Thymus (tissue), 11 donors: ENCODE measurements at regions not wholly inside any gene's neighbourhood (a gene's known extent, or its start where the extent isn't known, plus 50 kb on each side); places are given as distances from the start of the nearest gene placed in this dataset.

Experiments
- DNase-seq, 9 donors: peaks; one replicate each; pipeline ENCODE4 v3.0.0-alpha.2; 2013; ENCODE audit warnings: low spot score in 9 of 9, low read depth in 6 of 9, missing footprints in 1 of 9
- H3K27ac ChIP-seq, 2 donors: one replicate each; pipeline ENCODE4 v1.5.1; 2013; ENCODE audit warnings: control low read depth in 1 of 2, low read depth in 1 of 2, low read length in 1 of 2, mild to moderate bottlenecking in 1 of 2, moderate library complexity in 1 of 2
- H3K27me3 ChIP-seq, 2 donors: one replicate each; pipeline ENCODE4 v1.5.1; 2013; ENCODE audit warnings: low read length in 1 of 2; ENCODE audit not compliant: control insufficient read depth in 2 of 2, insufficient read depth in 1 of 2
- H3K36me3 ChIP-seq, 2 donors: one replicate each; pipeline ENCODE4 v1.5.1; 2013; ENCODE audit warnings: low read length in 1 of 2, mild to moderate bottlenecking in 1 of 2, moderate library complexity in 1 of 2; ENCODE audit not compliant: control insufficient read depth in 2 of 2, insufficient read depth in 2 of 2
- H3K4me1 ChIP-seq, 2 donors: one replicate each; pipeline ENCODE4 v1.5.1; 2013; ENCODE audit warnings: low read length in 2 of 2; ENCODE audit not compliant: control insufficient read depth in 2 of 2, insufficient read depth in 2 of 2
- H3K4me3 ChIP-seq, 2 donors: one replicate each; pipeline ENCODE4 v1.5.1; 2013; ENCODE audit warnings: low read length in 2 of 2, control low read depth in 1 of 2, mild to moderate bottlenecking in 1 of 2
- H3K9me3 ChIP-seq, 2 donors: one replicate each; pipeline ENCODE4 v1.5.1; 2013; ENCODE audit warnings: low read length in 1 of 2, mild to moderate bottlenecking in 1 of 2; ENCODE audit not compliant: control insufficient read depth in 2 of 2, insufficient read depth in 1 of 2
- WGBS: extraction: QIAGEN DNeasy Blood & Tissue Kit; methylation state at CpG from one replicate; pipeline ENCODE4 v1.1.7; 2013; 5-methylcytosine and 5-hydroxymethylcytosine counted together
- donor health status: healthy.

DNA sequence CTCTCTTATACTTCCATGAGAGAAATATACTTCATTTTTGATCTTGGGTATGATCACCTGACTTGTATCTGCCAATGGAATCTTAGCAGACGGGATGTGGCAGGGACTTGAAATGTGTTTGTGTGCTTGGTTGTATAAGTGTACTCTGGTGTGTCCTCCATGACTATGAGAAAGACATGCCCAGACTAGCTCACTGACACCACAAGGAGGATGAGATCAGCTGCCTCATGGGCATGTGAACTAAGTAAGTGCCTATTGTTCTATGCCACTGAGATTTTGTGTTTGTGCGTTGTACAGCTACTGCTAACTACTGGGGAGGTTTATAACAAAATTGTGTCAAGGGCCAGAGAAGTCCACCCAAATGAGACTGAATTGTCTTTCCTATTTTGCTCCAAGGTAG is 402.2 kb upstream of the SALL1 start:
- WGBS = over 99% methylated on average over 2 of the region's 2 CpGs
- no peaks in the 10 kb centered on the region for H3K27me3 ChIP-seq
- H3K27ac ChIP-seq = no peak overlapping the region
- no peaks in the 10 kb centered on the region for H3K9me3 ChIP-seq
- H3K4me1 ChIP-seq = no peaks in the 10 kb centered on the region
- DNase-seq = no peak
- H3K4me3 ChIP-seq = no peak overlapping the region
- no peaks in the 10 kb centered on the region for H3K36me3 ChIP-seq

DNA sequence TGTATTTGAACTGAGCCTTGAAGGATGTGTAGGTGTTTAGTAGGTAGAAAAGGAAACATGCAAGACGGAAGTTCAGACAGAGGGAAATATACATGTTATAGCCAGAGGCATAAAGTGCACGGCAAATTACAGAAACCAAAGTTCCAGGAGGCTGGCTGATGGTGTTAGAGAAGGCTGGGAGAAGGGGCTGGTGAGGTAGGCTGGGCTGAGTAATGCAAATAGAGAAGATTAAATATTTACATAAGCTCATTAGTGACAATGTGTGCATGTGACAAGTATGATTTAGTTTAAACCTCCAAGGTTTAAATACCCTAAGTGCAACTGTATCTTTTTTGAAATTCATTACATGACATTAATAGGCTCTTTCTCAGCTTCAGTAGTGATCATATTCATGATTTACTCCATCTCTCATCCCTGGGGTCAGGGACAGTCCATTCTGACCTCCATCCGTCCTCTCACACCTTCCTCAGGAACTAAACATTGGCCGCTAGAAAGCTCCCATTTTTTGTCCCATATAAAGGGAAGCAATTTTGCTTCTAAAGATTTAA is 399.8 kb upstream of the SALL1 start:
- Histone ChIP-seq H3K4me3 (no peak overlapping the region), H3K4me1 (no peaks in the 10 kb centered on the region), H3K27ac (no peak overlapping the region), H3K36me3 (no peaks in the 10 kb centered on the region), H3K27me3 (no peaks in the 10 kb centered on the region), H3K9me3 (no peaks in the 10 kb centered on the region)
- DNase-seq = no peak
- WGBS = 83% methylated on average over 4 of the region's 4 CpGs

DNA sequence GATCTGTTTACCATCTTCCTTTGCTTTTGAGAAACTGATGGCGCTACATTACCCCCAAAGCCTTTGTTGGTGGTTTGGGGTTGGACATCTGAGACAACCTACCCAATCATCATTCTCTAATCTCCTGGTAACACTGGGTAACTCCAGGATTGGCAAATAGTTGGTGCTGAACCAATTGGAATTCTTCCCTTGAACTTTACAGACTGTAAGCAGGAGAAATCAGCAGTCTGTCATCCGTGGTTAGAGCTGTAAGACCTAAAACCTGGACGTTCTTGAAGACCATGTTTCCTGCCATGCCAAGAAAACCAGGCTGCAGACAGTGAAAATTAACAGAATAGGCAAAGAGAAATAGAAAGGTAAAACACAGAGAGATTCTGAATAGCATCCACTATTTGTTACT is 398.8 kb upstream of the SALL1 start:
- WGBS = 56% methylated on average over 3 of the region's 3 CpGs
- H3K27me3 ChIP-seq = no peaks in the 10 kb centered on the region
- H3K9me3 ChIP-seq = no peaks in the 10 kb centered on the region
- no peaks in the 10 kb centered on the region for H3K36me3 ChIP-seq
- DNase-seq = no peak
- H3K27ac ChIP-seq = no peak overlapping the region
- no peak overlapping the region for H3K4me3 ChIP-seq
- H3K4me1 ChIP-seq = no peaks in the 10 kb centered on the region

DNA sequence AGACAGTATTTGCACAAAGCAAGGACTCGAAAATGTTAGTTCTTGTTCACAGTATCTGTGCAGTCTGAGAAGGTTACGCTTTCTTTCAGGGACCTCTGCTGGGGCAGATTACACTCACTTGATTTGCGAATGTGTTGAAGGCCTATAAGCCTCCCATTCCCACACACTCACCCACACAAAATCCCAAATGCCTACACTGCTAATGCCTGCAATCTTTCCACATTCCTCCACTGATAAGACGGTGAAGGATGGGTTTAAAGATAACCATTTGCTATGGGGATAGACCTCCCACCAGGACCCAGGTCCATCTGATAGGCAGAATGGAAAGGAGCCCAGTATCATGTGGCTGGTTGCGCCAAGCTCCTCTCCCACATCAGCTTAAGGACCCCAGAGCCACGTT is 394.9 kb upstream of the SALL1 start:
- 74% methylated on average over 6 of the region's 6 CpGs for WGBS

DNA sequence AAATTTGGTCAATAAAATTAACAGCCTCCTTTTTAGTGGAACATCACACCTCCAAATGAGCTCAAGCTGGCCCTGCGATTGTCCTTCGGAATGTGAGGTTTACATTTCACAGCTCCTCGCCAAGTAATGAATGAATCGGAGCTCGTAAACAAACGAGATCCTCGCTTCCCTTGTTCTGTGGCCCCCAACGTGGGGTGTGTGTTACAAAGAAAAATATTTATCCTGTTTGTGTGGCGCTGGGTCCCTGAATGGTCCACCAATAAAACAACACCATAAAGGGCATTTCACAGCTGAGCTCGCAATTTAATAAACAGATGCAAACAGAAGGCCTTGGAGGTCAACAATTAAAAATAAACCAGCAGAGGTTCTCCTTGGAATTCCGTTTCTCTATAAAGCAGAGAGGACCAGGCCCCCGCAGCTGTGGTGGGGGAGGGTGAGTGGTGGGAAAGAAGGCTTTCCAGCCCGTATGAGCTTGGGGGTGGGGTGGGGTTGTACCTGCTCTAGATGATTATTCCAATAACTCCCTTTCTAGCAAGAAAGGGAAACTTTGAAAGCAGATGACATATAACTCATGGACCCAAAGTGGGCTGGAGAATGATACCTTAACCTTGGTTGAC is 393.9 kb upstream of the SALL1 start:
- Histone ChIP-seq H3K27me3 (no peaks in the 10 kb centered on the region), H3K9me3 (no peaks in the 10 kb centered on the region), H3K4me1 (no peaks in the 10 kb centered on the region), H3K4me3 (no peak overlapping the region), H3K36me3 (no peaks in the 10 kb centered on the region), H3K27ac (no peak overlapping the region)
- WGBS = 26% methylated on average over 13 of the region's 13 CpGs
- no peak for DNase-seq

More for the DNA sequence above, 394.9 kb upstream of the SALL1 start:
- no peak for DNase-seq
- H3K27ac ChIP-seq = no peak overlapping the region
- H3K27me3 ChIP-seq = no peaks in the 10 kb centered on the region
- H3K4me1 ChIP-seq = no peaks in the 10 kb centered on the region
- no peaks in the 10 kb centered on the region for H3K36me3 ChIP-seq
- H3K9me3 ChIP-seq = no peaks in the 10 kb centered on the region
- no peak overlapping the region for H3K4me3 ChIP-seq

DNA sequence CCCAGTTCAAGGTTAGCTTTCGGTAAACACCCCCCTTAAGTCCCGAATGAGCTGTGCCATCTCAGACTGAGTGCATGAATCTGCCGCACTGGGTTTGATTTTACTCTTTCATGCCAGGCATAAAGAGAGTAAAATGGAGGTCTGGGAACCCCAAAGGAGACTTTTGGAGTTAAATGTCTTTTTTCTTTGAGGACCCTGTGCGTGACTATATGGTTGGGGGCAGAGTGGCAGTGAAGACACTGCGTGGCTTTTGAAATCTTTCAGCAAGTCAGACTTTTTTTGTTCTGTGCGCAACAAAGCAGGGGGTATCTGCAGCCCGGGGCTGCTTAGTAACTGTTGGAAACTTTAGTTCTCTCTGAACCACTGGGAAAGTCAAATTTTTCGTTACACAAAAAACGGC is 392.9 kb upstream of the SALL1 start:
- H3K4me3 ChIP-seq = no peak overlapping the region
- no peaks in the 10 kb centered on the region for H3K36me3 ChIP-seq
- no peaks in the 10 kb centered on the region for H3K9me3 ChIP-seq
- DNase-seq = no peak
- H3K4me1 ChIP-seq = no peaks in the 10 kb centered on the region
- 86% methylated on average over 9 of the region's 9 CpGs for WGBS
- H3K27ac ChIP-seq = no peak overlapping the region
- no peaks in the 10 kb centered on the region for H3K27me3 ChIP-seq

DNA sequence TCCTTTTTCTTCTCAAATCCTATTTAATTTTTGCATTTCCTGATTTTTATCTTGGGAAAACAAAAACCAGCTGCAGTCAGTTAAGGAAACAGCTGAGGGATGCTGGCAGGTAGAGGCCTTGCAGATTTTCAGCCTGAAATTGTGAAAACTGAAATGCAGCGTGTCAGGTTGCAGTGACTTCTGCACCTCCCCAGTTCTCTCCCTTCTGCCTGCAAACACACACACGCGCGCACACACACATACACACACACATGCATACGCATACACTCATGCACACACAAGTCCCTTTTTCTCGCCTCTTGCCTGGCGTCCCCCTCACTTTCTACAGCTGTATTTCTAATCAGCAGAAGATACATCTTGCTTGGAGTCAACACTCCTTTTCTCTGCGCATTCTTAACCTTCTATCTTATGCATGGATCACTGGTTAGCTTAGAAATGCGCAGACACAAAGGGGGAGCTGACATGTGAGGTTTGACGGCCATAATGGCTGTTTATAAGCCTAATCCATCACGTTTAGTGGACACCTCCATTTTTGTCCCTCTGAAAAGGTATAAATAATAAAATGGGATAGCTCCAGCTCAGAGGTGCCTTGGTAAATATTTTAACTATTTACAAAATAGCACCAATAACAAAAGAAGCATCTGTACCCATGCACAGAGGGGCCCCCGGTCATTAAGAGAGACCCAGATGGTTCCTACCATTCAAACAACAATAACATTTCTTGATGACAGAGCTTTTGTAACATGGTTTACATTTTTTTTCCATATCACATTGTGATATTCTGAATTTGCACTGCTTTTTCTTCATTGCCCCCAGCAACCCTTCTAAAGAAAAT is 392.1 kb upstream of the SALL1 start:
- H3K9me3 ChIP-seq = no peaks in the 10 kb centered on the region
- no peak overlapping the region for H3K4me3 ChIP-seq
- WGBS = 70% methylated on average over 12 of the region's 12 CpGs
- H3K4me1 ChIP-seq = no peaks in the 10 kb centered on the region
- DNase-seq = no peak
- H3K27me3 ChIP-seq = no peaks in the 10 kb centered on the region
- no peaks in the 10 kb centered on the region for H3K36me3 ChIP-seq
- H3K27ac ChIP-seq = no peak overlapping the region

DNA sequence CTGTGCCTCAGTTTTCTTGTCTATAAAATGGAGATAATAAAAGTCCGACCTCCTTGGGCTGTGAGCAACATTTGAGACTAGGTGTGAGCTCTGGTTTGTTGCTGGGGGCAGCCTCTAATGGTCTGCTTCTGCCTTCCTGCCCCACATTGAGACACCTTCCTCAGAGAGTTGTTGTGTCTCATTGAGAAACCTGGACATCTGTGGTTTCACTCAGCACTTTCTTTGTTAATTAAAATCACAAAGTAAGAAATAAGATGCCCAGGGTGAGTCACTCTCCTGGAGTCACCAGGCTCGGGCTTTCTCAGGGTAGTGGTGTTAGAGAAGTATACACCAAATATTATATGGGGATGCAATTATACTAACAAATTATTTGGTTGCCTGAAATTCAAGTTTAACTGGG is 389.2 kb upstream of the SALL1 start:
- no peaks in the 10 kb centered on the region for H3K9me3 ChIP-seq
- no peaks in the 10 kb centered on the region for H3K36me3 ChIP-seq
- no peak overlapping the region for H3K4me3 ChIP-seq
- DNase-seq = no peak
- H3K4me1 ChIP-seq = no peaks in the 10 kb centered on the region
- no peak overlapping the region for H3K27ac ChIP-seq
- H3K27me3 ChIP-seq = no peaks in the 10 kb centered on the region
- WGBS = 73% methylated on average over 2 of the region's 2 CpGs

DNA sequence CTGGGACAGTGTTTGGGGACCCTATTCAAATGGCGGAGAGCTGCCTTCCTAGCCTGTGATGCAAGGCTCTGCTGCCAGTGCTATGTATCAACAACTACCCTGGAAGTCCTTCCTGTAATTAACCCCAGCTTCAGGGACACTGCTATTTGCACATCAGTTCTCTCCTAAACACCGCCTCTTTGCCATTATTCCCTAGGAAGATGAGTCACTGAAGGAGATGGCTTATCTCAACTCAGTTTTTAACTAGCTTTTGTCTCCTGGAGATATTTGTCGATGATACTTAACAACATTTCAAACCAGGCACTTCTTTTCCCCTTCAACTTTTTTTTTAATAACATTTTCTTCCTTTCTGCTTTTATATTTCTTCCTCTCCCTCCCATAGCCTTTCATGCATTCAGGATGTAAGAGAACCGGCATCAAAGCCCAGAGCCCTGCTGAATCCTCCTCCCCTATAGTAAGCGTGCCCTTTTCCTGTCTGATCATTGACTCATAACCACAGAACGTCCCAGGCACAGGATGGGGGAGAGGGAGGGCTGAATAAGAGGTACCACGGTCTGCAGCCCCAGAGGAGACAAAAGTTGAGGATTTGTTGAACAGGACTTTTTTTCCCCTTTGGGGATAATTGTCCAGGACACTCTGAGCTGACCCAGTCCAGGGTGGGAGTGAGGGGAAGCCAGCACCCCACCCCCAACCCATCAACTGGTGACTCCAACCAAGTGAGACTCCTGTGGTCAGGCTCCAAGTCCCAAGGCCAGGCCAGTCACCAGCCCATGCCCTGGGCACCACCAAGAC is 387.8 kb upstream of the SALL1 start:
- no peaks in the 10 kb centered on the region for H3K4me1 ChIP-seq
- no peak for DNase-seq
- no peaks in the 10 kb centered on the region for H3K9me3 ChIP-seq
- no peak overlapping the region for H3K4me3 ChIP-seq
- no peaks in the 10 kb centered on the region for H3K27me3 ChIP-seq
- no peaks in the 10 kb centered on the region for H3K36me3 ChIP-seq
- H3K27ac ChIP-seq = no peak overlapping the region
- WGBS = 14% methylated on average over 7 of the region's 7 CpGs
